GM20000 (cell line): ENCODE measurements at regions not wholly inside any gene's neighbourhood (a gene's known extent, or its start where the extent isn't known, plus 50 kb on each side); places are given as distances from the start of the nearest gene placed in this dataset.
"Not testable (repeated sequence)": the region's sequence is repeated elsewhere in the genome, so short reads cannot be mapped to it uniquely, and the experiment has no call there.

Source experiments
- DNase-seq: peaks from one replicate; pipeline ENCODE4 v3.0.0; 2012; ENCODE audit warnings: low spot score
- CTCF ChIP-seq: IDR thresholded peaks from 2 replicates; pipeline ENCODE4 v1.5.1; 2012; ENCODE audit warnings: mild to moderate bottlenecking, control low read depth; ENCODE audit errors: extremely low read depth, missing control alignments

GRCh38 chr20:57821935-57822334 lies 112.1 kb upstream of the PMEPA1 start:
- no peak for DNase-seq
- TF ChIP-seq CTCF: no peak

GRCh38 chr20:57819691-57820380 lies 110.0 kb upstream of the PMEPA1 start:
- DNase-seq: no peak
- no peak for TF ChIP-seq CTCF

GRCh38 chr20:57819291-57819690 lies 109.5 kb upstream of the PMEPA1 start:
- DNase-seq: no peak
- no peak for TF ChIP-seq CTCF

- TF ChIP-seq CTCF: no peak
- no peak for DNase-seq
Measured at GRCh38 chr20:57818418-57819181, 108.8 kb upstream of the PMEPA1 start.

- no peak for TF ChIP-seq CTCF
- no peak for DNase-seq
Measured at GRCh38 chr20:57815405-57815804, 105.6 kb upstream of the PMEPA1 start.

GRCh38 chr20:57814529-57814928 lies 104.7 kb upstream of the PMEPA1 start:
- no peak for TF ChIP-seq CTCF
- no peak for DNase-seq

GRCh38 chr20:57813509-57814269 lies 103.9 kb upstream of the PMEPA1 start:
- no peak for DNase-seq
- no peak for TF ChIP-seq CTCF

- not testable (repeated sequence) for DNase-seq
Measured at GRCh38 chr20:57812632-57813031, 102.8 kb upstream of the PMEPA1 start.
